GM19025 (cell line): ENCODE measurements at regions not wholly inside any gene's neighbourhood (a gene's known extent, or its start where the extent isn't known, plus 50 kb on each side); places are given as distances from the start of the nearest gene placed in this dataset.
"Not testable (repeated sequence)": the region's sequence is repeated elsewhere in the genome, so short reads cannot be mapped to it uniquely, and the experiment has no call there.

Source experiments
- ATAC-seq: cut with Tn5 transposase; IDR thresholded peaks from one replicate; pipeline ENCODE4 v1.9.1; 2021; ENCODE audit warnings: mild to moderate bottlenecking, low read depth, moderate library complexity; ENCODE audit not compliant: unreplicated experiment

GRCh38 chr1:229133811-229134210 lies 137.1 kb upstream of the RAB4A start:
- no peak for ATAC-seq

GRCh38 chr1:229134381-229135217 lies 136.3 kb upstream of the RAB4A start:
- not testable (repeated sequence) for ATAC-seq

GRCh38 chr1:229135773-229136172 lies 135.1 kb upstream of the RAB4A start:
- ATAC-seq = no peak

GRCh38 chr1:229136822-229137221 lies 134.1 kb upstream of the RAB4A start:
- no peak for ATAC-seq

GRCh38 chr1:229137271-229137670 lies 133.6 kb upstream of the RAB4A start:
- ATAC-seq = no peak

GRCh38 chr1:229138058-229138457 lies 132.9 kb upstream of the RAB4A start:
- no peak for ATAC-seq

GRCh38 chr1:229139331-229140118 lies 131.4 kb upstream of the RAB4A start:
- ATAC-seq = no peak

GRCh38 chr1:229140119-229140396 lies 130.9 kb upstream of the RAB4A start:
- ATAC-seq = no peak

GRCh38 chr1:229141271-229141670 lies 129.6 kb upstream of the RAB4A start:
- no peak for ATAC-seq

- ATAC-seq = no peak
Observed at GRCh38 chr1:229141689-229142377, 129.1 kb upstream of the RAB4A start.

- ATAC-seq = no peak
Observed at GRCh38 chr1:229142471-229142870, 128.4 kb upstream of the RAB4A start.

- no peak for ATAC-seq
Observed at GRCh38 chr1:229146647-229147046, 124.3 kb upstream of the RAB4A start.

- ATAC-seq = no peak
Observed at GRCh38 chr1:229147072-229147471, 123.8 kb upstream of the RAB4A start.

GRCh38 chr1:229148041-229148671 lies 122.8 kb upstream of the RAB4A start:
- no peak for ATAC-seq

GRCh38 chr1:229148743-229149142 lies 122.2 kb upstream of the RAB4A start:
- ATAC-seq = no peak

GRCh38 chr1:229149435-229149834 lies 121.5 kb upstream of the RAB4A start:
- ATAC-seq = no peak

GRCh38 chr1:229150518-229150917 lies 120.4 kb upstream of the RAB4A start:
- no peak for ATAC-seq

- ATAC-seq = not testable (repeated sequence)
Observed at GRCh38 chr1:229151412-229151811, 119.5 kb upstream of the RAB4A start.

- no peak for ATAC-seq
Observed at GRCh38 chr1:229152311-229152710, 118.6 kb upstream of the RAB4A start.

- ATAC-seq = no peak
Observed at GRCh38 chr1:229153955-229154548, 116.9 kb upstream of the RAB4A start.
